ENCODE measurements at regions not wholly inside any gene's neighbourhood (a gene's known extent, or its start where the extent isn't known, plus 50 kb on each side); places are given as distances from the start of the nearest gene placed in this dataset.

GRCh38 chr11:88231894-88232482 is 56.7 kb upstream of the RAB38 start:
- peak; percentile 56 to 66 for DNase-seq (ENCODE audit: low read depth in 2 of 2)

DNA sequence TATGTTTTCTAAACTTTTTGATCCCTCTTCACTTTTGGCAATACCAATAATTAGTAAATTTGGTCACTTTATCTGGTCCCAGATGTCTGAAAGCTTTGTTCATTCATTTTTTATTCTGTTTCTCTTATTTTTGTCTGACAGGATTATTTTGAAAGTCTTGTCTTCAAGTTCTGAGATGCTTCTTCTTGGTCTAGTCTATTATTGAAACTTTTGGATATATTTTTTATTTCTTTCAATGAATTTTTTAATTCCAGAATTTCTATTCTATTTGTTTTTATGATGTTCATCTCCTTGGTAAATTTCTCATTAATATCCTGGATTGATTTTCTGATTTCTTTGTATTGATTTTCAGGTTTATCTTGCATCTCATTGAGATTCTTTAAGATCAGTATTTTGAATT is 54.1 kb upstream of the RAB38 start:
- no peak for DNase-seq (ENCODE audit: low read depth in 2 of 2)

All from lung microvascular endothelial cell (primary cell).